ENCODE measurements at regions not wholly inside any gene's neighbourhood (a gene's known extent, or its start where the extent isn't known, plus 50 kb on each side); places are given as distances from the start of the nearest gene placed in this dataset.

- no peaks in the 10 kb centered on the region for H3K27me3 ChIP-seq (ENCODE audit: control insufficient read depth in 2 of 2, insufficient read depth in 2 of 2, low read length in 2 of 2)
- H3K27ac Mint-ChIP-seq: no peak overlapping the region
- no peak overlapping the region for H3K4me3 Mint-ChIP-seq
- TF ChIP-seq, protein P1, sequence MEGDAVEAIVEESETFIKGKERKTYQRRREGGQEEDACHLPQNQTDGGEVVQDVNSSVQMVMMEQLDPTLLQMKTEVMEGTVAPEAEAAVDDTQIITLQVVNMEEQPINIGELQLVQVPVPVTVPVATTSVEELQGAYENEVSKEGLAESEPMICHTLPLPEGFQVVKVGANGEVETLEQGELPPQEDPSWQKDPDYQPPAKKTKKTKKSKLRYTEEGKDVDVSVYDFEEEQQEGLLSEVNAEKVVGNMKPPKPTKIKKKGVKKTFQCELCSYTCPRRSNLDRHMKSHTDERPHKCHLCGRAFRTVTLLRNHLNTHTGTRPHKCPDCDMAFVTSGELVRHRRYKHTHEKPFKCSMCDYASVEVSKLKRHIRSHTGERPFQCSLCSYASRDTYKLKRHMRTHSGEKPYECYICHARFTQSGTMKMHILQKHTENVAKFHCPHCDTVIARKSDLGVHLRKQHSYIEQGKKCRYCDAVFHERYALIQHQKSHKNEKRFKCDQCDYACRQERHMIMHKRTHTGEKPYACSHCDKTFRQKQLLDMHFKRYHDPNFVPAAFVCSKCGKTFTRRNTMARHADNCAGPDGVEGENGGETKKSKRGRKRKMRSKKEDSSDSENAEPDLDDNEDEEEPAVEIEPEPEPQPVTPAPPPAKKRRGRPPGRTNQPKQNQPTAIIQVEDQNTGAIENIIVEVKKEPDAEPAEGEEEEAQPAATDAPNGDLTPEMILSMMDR (IDR thresholded peaks at IDR 0.05): no peak
- intact Hi-C loops (cut with micrococcal nuclease): no loop called here
- no peaks in the 10 kb centered on the region for H4K20me1 ChIP-seq (ENCODE audit: insufficient read depth, low read length)
- H3K4me3 ChIP-seq (replicated peaks in 1 of 3; ENCODE audit: low read depth in 2 of 3, low read length in 3 of 3): no peak overlapping the region
- no peak overlapping the region for H3K27ac ChIP-seq (ENCODE audit: low read depth in 1 of 2, low read length in 2 of 2)
- H3K4me1 Mint-ChIP-seq: no peaks in the 10 kb centered on the region
- H3K4me1 ChIP-seq (ENCODE audit: control insufficient read depth in 1 of 2, insufficient read depth in 2 of 2, low read length in 2 of 2): no peaks in the 10 kb centered on the region
- H3K4me2 ChIP-seq (replicated peaks; ENCODE audit: extremely low read depth, low read length, poor library complexity, severe bottlenecking): no peak overlapping the region
- no peaks in the 10 kb centered on the region for H3K36me3 Mint-ChIP-seq
- H3K79me2 ChIP-seq (ENCODE audit: insufficient read depth, low read length): no peaks in the 10 kb centered on the region
- 67% methylated on average over 1 of the region's 1 CpG for WGBS (ENCODE audit: insufficient coverage)
- peaks cover 0 to 19% (median 5%) of the 10 kb centered on the region in 7 donors for H3K9me3 Mint-ChIP-seq
- H3K27me3 Mint-ChIP-seq (ENCODE audit: low read depth in 3 of 3): no peaks in the 10 kb centered on the region
- no peak for DNase-seq
- H3K9ac ChIP-seq (ENCODE audit: insufficient read depth, low read length, poor library complexity, severe bottlenecking): no peak overlapping the region
- H3K36me3 ChIP-seq (replicated peaks in 1 of 2; ENCODE audit: control insufficient read depth in 1 of 2, insufficient read depth in 2 of 2, low read length in 2 of 2): no peaks in the 10 kb centered on the region
- H2AFZ ChIP-seq (ENCODE audit: insufficient read depth, low read depth, low read length, poor library complexity, severe bottlenecking): no peak overlapping the region
- peaks cover 0 to 13% of the 10 kb centered on the region in 2 donors for H3K9me3 ChIP-seq (replicated peaks in 1 of 2; ENCODE audit: control insufficient read depth in 1 of 2, insufficient read depth in 1 of 2, low read length in 2 of 2)
Measured at GRCh38 chr13:82879921-82880320, 1002.4 kb downstream of the SLITRK1 start.

DNA sequence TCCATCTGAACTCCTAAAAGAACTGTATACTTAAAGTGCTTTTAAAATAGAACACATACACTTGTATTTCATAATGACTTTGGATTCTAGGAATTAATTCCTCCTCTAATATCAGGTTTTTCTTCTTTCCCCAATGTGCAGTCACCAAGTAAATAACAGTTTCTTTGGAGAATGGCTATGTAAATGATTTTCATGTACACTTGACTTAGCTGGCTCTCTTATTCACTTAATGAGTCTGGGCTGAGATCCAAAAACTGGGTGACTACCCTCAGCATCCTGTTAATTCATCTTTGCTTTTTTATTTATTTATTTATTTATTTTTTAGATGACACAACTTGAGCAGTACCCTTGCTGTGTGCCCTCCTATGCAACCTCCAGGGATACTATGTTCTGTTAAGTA lies 1003.7 kb downstream of the SLITRK1 start:
- H3K27ac Mint-ChIP-seq: no peak overlapping the region
- H3K9me3 Mint-ChIP-seq: peaks cover 0 to 16% (median 5%) of the 10 kb centered on the region in 7 donors
- H3K4me1 Mint-ChIP-seq: no peaks in the 10 kb centered on the region
- Histone ChIP-seq H3K9me3 (replicated peaks in 1 of 2; ENCODE audit: control insufficient read depth in 1 of 2, insufficient read depth in 1 of 2, low read length in 2 of 2) (peaks cover 0 to 7% of the 10 kb centered on the region in 2 donors), H3K4me2 (replicated peaks; ENCODE audit: extremely low read depth, low read length, poor library complexity, severe bottlenecking) (no peak overlapping the region), H3K27ac (ENCODE audit: low read depth in 1 of 2, low read length in 2 of 2) (no peak overlapping the region), H4K20me1 (ENCODE audit: insufficient read depth, low read length) (no peaks in the 10 kb centered on the region), H3K4me1 (ENCODE audit: control insufficient read depth in 1 of 2, insufficient read depth in 2 of 2, low read length in 2 of 2) (no peaks in the 10 kb centered on the region), H3K36me3 (replicated peaks in 1 of 2; ENCODE audit: control insufficient read depth in 1 of 2, insufficient read depth in 2 of 2, low read length in 2 of 2) (no peaks in the 10 kb centered on the region), H3K9ac (ENCODE audit: insufficient read depth, low read length, poor library complexity, severe bottlenecking) (no peak overlapping the region), H2AFZ (ENCODE audit: insufficient read depth, low read depth, low read length, poor library complexity, severe bottlenecking) (no peak overlapping the region), H3K4me3 (replicated peaks in 1 of 3; ENCODE audit: low read depth in 2 of 3, low read length in 3 of 3) (no peak overlapping the region), H3K79me2 (ENCODE audit: insufficient read depth, low read length) (no peaks in the 10 kb centered on the region), H3K27me3 (ENCODE audit: control insufficient read depth in 2 of 2, insufficient read depth in 2 of 2, low read length in 2 of 2) (no peaks in the 10 kb centered on the region)
- intact Hi-C loops (cut with micrococcal nuclease): no loop called here
- H3K36me3 Mint-ChIP-seq: no peaks in the 10 kb centered on the region
- TF ChIP-seq, protein P1 (IDR thresholded peaks at IDR 0.05): no peak
- DNase-seq: no peak
- no peak overlapping the region for H3K4me3 Mint-ChIP-seq
- no peaks in the 10 kb centered on the region for H3K27me3 Mint-ChIP-seq (ENCODE audit: low read depth in 3 of 3)

Measured in CD14-positive monocyte (primary cell).